ENCODE measurements at regions not wholly inside any gene's neighbourhood (a gene's known extent, or its start where the extent isn't known, plus 50 kb on each side); places are given as distances from the start of the nearest gene placed in this dataset.

GRCh38 chr11:15748741-15749140 lies 607.6 kb downstream of the SOX6 start:
- TF ChIP-seq CTCF (IDR thresholded peaks at IDR 0.05; ENCODE audit: poor library complexity) = no peak
- no peak for TF ChIP-seq EZH2phosphoT487 (IDR thresholded peaks at IDR 0.05; ENCODE audit: low read depth, severe bottlenecking, unreplicated experiment)
